Thyroid gland (tissue), 4 donors: ENCODE measurements at regions not wholly inside any gene's neighbourhood (a gene's known extent, or its start where the extent isn't known, plus 50 kb on each side); places are given as distances from the start of the nearest gene placed in this dataset.

Experiments used
- CTCF ChIP-seq, 6 experiments: fragments of 200-600 bp in 3 of 6; fragments of 450-650 bp in 3 of 6; sonication (generic) in 3 of 6; IDR thresholded peaks; one replicate each; pipeline ENCODE4 v1.5.1; 2016 to 2019; ENCODE audit warnings: antibody characterized with exemption in 6 of 6, mild to moderate bottlenecking in 2 of 6, inconsistent platforms in 1 of 6, moderate library complexity in 1 of 6
- POLR2A ChIP-seq, 2 donors: fragments of 450-650 bp; IDR thresholded peaks; one replicate each; pipeline ENCODE4 v1.6.1; 2017; ENCODE audit warnings: antibody characterized with exemption in 2 of 2, mild to moderate bottlenecking in 2 of 2, moderate library complexity in 1 of 2

- TF ChIP-seq CTCF (IDR thresholded peaks at IDR 0.05) (no peak), POLR2A (IDR thresholded peaks at IDR 0.05) (no peak)
Observed at GRCh38 chr20:6707321-6707831, 60.1 kb upstream of the BMP2 start.
